ENCODE measurements at regions not wholly inside any gene's neighbourhood (a gene's known extent, or its start where the extent isn't known, plus 50 kb on each side); places are given as distances from the start of the nearest gene placed in this dataset.

GRCh38 chr1:118269598-118269997 lies 84.6 kb upstream of the SPAG17 start:
- TF ChIP-seq, protein P1, sequence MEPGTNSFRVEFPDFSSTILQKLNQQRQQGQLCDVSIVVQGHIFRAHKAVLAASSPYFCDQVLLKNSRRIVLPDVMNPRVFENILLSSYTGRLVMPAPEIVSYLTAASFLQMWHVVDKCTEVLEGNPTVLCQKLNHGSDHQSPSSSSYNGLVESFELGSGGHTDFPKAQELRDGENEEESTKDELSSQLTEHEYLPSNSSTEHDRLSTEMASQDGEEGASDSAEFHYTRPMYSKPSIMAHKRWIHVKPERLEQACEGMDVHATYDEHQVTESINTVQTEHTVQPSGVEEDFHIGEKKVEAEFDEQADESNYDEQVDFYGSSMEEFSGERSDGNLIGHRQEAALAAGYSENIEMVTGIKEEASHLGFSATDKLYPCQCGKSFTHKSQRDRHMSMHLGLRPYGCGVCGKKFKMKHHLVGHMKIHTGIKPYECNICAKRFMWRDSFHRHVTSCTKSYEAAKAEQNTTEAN (CRISPR knock-in tag; conservative IDR thresholded peaks at IDR 0.05), result no peak
- TF ChIP-seq BRD4 (CRISPR knock-in tag; IDR thresholded peaks at IDR 0.05), result no peak
- TF ChIP-seq BRCA1 (CRISPR knock-in tag; IDR thresholded peaks at IDR 0.05), result no peak
- no peak for TF ChIP-seq SALL2 (CRISPR knock-in tag; IDR thresholded peaks at IDR 0.05)
- no peak for TF ChIP-seq CTCF (CRISPR knock-in tag; IDR thresholded peaks at IDR 0.05)
- TF ChIP-seq ZBTB34 (CRISPR knock-in tag; IDR thresholded peaks at IDR 0.05), result no peak
- no peak for TF ChIP-seq RERE (CRISPR knock-in tag; IDR thresholded peaks at IDR 0.05; ENCODE audit: low read depth)
- TF ChIP-seq ZNF136 (CRISPR knock-in tag; IDR thresholded peaks at IDR 0.05; ENCODE audit: low read depth), result no peak
- no peak for TF ChIP-seq EP300 (IDR thresholded peaks at IDR 0.05; ENCODE audit: low read depth in 2 of 2, low read length in 2 of 2)
- TF ChIP-seq EP300 (CRISPR knock-in tag; IDR thresholded peaks at IDR 0.05; ENCODE audit: borderline replicate concordance), result no peak
